HUES48 (cell line): ENCODE measurements at regions not wholly inside any gene's neighbourhood (a gene's known extent, or its start where the extent isn't known, plus 50 kb on each side); places are given as distances from the start of the nearest gene placed in this dataset.

Source experiments
- H3K27ac ChIP-seq: one replicate; pipeline ENCODE4 v1.7.0; 2013; ENCODE audit warnings: low read depth, low read length, inconsistent platforms
- H3K27me3 ChIP-seq: 2 replicates; pipeline ENCODE4 v1.6.1; 2013; ENCODE audit warnings: mild to moderate bottlenecking, low read length; ENCODE audit not compliant: control insufficient read depth, insufficient read depth
- H3K36me3 ChIP-seq: 2 replicates; pipeline ENCODE4 v1.6.1; 2013; ENCODE audit warnings: low read length; ENCODE audit not compliant: control insufficient read depth, insufficient read depth
- H3K4me1 ChIP-seq: 2 replicates; pipeline ENCODE4 v1.6.1; 2013; ENCODE audit warnings: mild to moderate bottlenecking, low read length; ENCODE audit not compliant: control insufficient read depth, insufficient read depth
- H3K4me3 ChIP-seq: 2 replicates; pipeline ENCODE4 v1.5.1; 2013; ENCODE audit warnings: mild to moderate bottlenecking, low read depth, low read length
- H3K9ac ChIP-seq: 2 replicates; pipeline ENCODE4 v1.6.1; 2013; ENCODE audit warnings: mild to moderate bottlenecking, low read depth, low read length, moderate library complexity
- H3K9me3 ChIP-seq: 2 replicates; pipeline ENCODE4 v1.6.1; 2013; ENCODE audit warnings: low read length; ENCODE audit not compliant: control insufficient read depth, insufficient read depth

- Histone ChIP-seq H3K9ac (no peak overlapping the region), H3K27ac (no peak overlapping the region), H3K4me3 (no peak overlapping the region), H3K27me3 (peaks cover 100% of the 10 kb centered on the region), H3K36me3 (no peaks in the 10 kb centered on the region), H3K9me3 (no peaks in the 10 kb centered on the region), H3K4me1 (no peaks in the 10 kb centered on the region)
These were observed 111.2 kb downstream of the ZNF280B start for GRCh38 chr22:22397292-22397870.

- Histone ChIP-seq H3K27me3 (peaks cover 100% of the 10 kb centered on the region), H3K27ac (no peak overlapping the region), H3K9ac (no peak overlapping the region), H3K4me3 (no peak overlapping the region), H3K9me3 (no peaks in the 10 kb centered on the region), H3K4me1 (no peaks in the 10 kb centered on the region), H3K36me3 (no peaks in the 10 kb centered on the region)
These were observed 110.5 kb downstream of the ZNF280B start for GRCh38 chr22:22397875-22398524.

GRCh38 chr22:22398530-22399327 is 109.8 kb downstream of the ZNF280B start:
- no peak overlapping the region for H3K4me3 ChIP-seq
- no peaks in the 10 kb centered on the region for H3K9me3 ChIP-seq
- H3K9ac ChIP-seq: no peak overlapping the region
- H3K36me3 ChIP-seq: no peaks in the 10 kb centered on the region
- no peaks in the 10 kb centered on the region for H3K4me1 ChIP-seq
- peaks cover 100% of the 10 kb centered on the region for H3K27me3 ChIP-seq
- H3K27ac ChIP-seq: no peak overlapping the region

- Histone ChIP-seq H3K4me1 (no peaks in the 10 kb centered on the region), H3K9ac (no peak overlapping the region), H3K9me3 (no peaks in the 10 kb centered on the region), H3K4me3 (no peak overlapping the region), H3K27ac (no peak overlapping the region), H3K27me3 (peaks cover 100% of the 10 kb centered on the region), H3K36me3 (no peaks in the 10 kb centered on the region)
These were observed 108.4 kb downstream of the ZNF280B start for GRCh38 chr22:22400099-22400498.

GRCh38 chr22:22400964-22401363 is 107.6 kb downstream of the ZNF280B start:
- Histone ChIP-seq H3K9ac (no peak overlapping the region), H3K4me1 (no peaks in the 10 kb centered on the region), H3K9me3 (no peaks in the 10 kb centered on the region), H3K27me3 (peaks cover 100% of the 10 kb centered on the region), H3K27ac (no peak overlapping the region), H3K36me3 (no peaks in the 10 kb centered on the region), H3K4me3 (no peak overlapping the region)

- Histone ChIP-seq H3K36me3 (no peaks in the 10 kb centered on the region), H3K27me3 (peaks cover 100% of the 10 kb centered on the region), H3K4me3 (no peak overlapping the region), H3K9me3 (no peaks in the 10 kb centered on the region), H3K27ac (no peak overlapping the region), H3K9ac (no peak overlapping the region), H3K4me1 (no peaks in the 10 kb centered on the region)
These were observed 107.2 kb downstream of the ZNF280B start for GRCh38 chr22:22401381-22401780.

GRCh38 chr22:22403306-22403705 is 105.2 kb downstream of the ZNF280B start:
- no peak overlapping the region for H3K9ac ChIP-seq
- peaks cover 100% of the 10 kb centered on the region for H3K27me3 ChIP-seq
- no peak overlapping the region for H3K4me3 ChIP-seq
- no peaks in the 10 kb centered on the region for H3K9me3 ChIP-seq
- H3K36me3 ChIP-seq: no peaks in the 10 kb centered on the region
- H3K27ac ChIP-seq: no peak overlapping the region
- H3K4me1 ChIP-seq: no peaks in the 10 kb centered on the region

GRCh38 chr22:22403771-22404170 is 104.8 kb downstream of the ZNF280B start:
- Histone ChIP-seq H3K9me3 (no peaks in the 10 kb centered on the region), H3K27me3 (peaks cover 100% of the 10 kb centered on the region), H3K4me3 (no peak overlapping the region), H3K4me1 (no peaks in the 10 kb centered on the region), H3K27ac (no peak overlapping the region), H3K36me3 (no peaks in the 10 kb centered on the region), H3K9ac (no peak overlapping the region)

GRCh38 chr22:22404598-22405284 is 103.8 kb downstream of the ZNF280B start:
- no peak overlapping the region for H3K9ac ChIP-seq
- H3K4me3 ChIP-seq: no peak overlapping the region
- H3K4me1 ChIP-seq: no peaks in the 10 kb centered on the region
- no peaks in the 10 kb centered on the region for H3K9me3 ChIP-seq
- peaks cover 100% of the 10 kb centered on the region for H3K27me3 ChIP-seq
- H3K36me3 ChIP-seq: no peaks in the 10 kb centered on the region
- H3K27ac ChIP-seq: no peak overlapping the region

- Histone ChIP-seq H3K4me1 (no peaks in the 10 kb centered on the region), H3K4me3 (no peak overlapping the region), H3K9ac (no peak overlapping the region), H3K27ac (no peak overlapping the region), H3K9me3 (no peaks in the 10 kb centered on the region), H3K27me3 (peaks cover 100% of the 10 kb centered on the region), H3K36me3 (no peaks in the 10 kb centered on the region)
These were observed 102.0 kb downstream of the ZNF280B start for GRCh38 chr22:22406445-22407027.
